Lung microvascular endothelial cell (primary cell): ENCODE measurements at regions not wholly inside any gene's neighbourhood (a gene's known extent, or its start where the extent isn't known, plus 50 kb on each side); places are given as distances from the start of the nearest gene placed in this dataset.
"Not testable (repeated sequence)": the region's sequence is repeated elsewhere in the genome, so short reads cannot be mapped to it uniquely, and the experiment has no call there.

ENCODE experiments used
- DNase-seq, 2 donors: peaks; one replicate each; pipeline versions ENCODE4 v3.0.0 to v3.0.0-alpha.2; 2010; ENCODE audit warnings: low read depth in 2 of 2

- no peak for DNase-seq
Measured at GRCh38 chr10:120195984-120196712, 260.9 kb upstream of the PLPP4 start.

- DNase-seq = no peak
Measured at GRCh38 chr10:120204877-120205276, 252.2 kb upstream of the PLPP4 start.

- no peak for DNase-seq
Measured at GRCh38 chr10:120205368-120206018, 251.5 kb upstream of the PLPP4 start.

GRCh38 chr10:120208488-120208887 is 248.5 kb upstream of the PLPP4 start:
- no peak for DNase-seq

GRCh38 chr10:120209124-120209762 is 247.8 kb upstream of the PLPP4 start:
- DNase-seq = no peak

GRCh38 chr10:120212275-120212674 is 244.8 kb upstream of the PLPP4 start:
- DNase-seq = no peak

- DNase-seq = not testable (repeated sequence)
Measured at GRCh38 chr10:120213283-120213682, 243.7 kb upstream of the PLPP4 start.

GRCh38 chr10:120217736-120218135 is 239.3 kb upstream of the PLPP4 start:
- no peak for DNase-seq

- DNase-seq = peak; percentile 15 to 68
Measured at GRCh38 chr10:120221873-120222485, 235.0 kb upstream of the PLPP4 start.

GRCh38 chr10:120229641-120230040 is 227.4 kb upstream of the PLPP4 start:
- DNase-seq = no peak

- not testable (repeated sequence) for DNase-seq
Measured at GRCh38 chr10:120239695-120240094, 217.3 kb upstream of the PLPP4 start.

- DNase-seq = no peak
Measured at GRCh38 chr10:120251821-120252442, 205.1 kb upstream of the PLPP4 start.

GRCh38 chr10:120253131-120253530 is 203.9 kb upstream of the PLPP4 start:
- DNase-seq = no peak

GRCh38 chr10:120260456-120260855 is 196.6 kb upstream of the PLPP4 start:
- no peak for DNase-seq

- no peak for DNase-seq
Measured at GRCh38 chr10:120262857-120263547, 194.0 kb upstream of the PLPP4 start.

GRCh38 chr10:120266022-120266421 is 191.0 kb upstream of the PLPP4 start:
- no peak for DNase-seq

- DNase-seq = no peak
Measured at GRCh38 chr10:120270906-120271305, 186.1 kb upstream of the PLPP4 start.

GRCh38 chr10:120271696-120272095 is 185.3 kb upstream of the PLPP4 start:
- DNase-seq = no peak

- no peak for DNase-seq
Measured at GRCh38 chr10:120272350-120272749, 184.7 kb upstream of the PLPP4 start.

GRCh38 chr10:120278069-120278468 is 179.0 kb upstream of the PLPP4 start:
- DNase-seq = no peak

GRCh38 chr10:120279196-120279595 is 177.8 kb upstream of the PLPP4 start:
- no peak for DNase-seq
